Mesenchymal stem cell (in vitro differentiated cells and primary cell): ENCODE measurements at regions not wholly inside any gene's neighbourhood (a gene's known extent, or its start where the extent isn't known, plus 50 kb on each side); places are given as distances from the start of the nearest gene placed in this dataset.
"Not testable (repeated sequence)": the region's sequence is repeated elsewhere in the genome, so short reads cannot be mapped to it uniquely, and the experiment has no call there.

Source experiments
- DNase-seq: peaks from one replicate; pipeline ENCODE4 v3.0.0-alpha.2; 2013
- H2AFZ ChIP-seq: one replicate; pipeline ENCODE4 v1.6.1; 2013; ENCODE audit warnings: low read depth, mild to moderate bottlenecking, control low read depth, inconsistent platforms, low read length, moderate library complexity
- H2AK5ac ChIP-seq: 2 replicates; pipeline ENCODE4 v1.6.1; 2013; ENCODE audit warnings: low read length, moderate library complexity, mild to moderate bottlenecking, inconsistent platforms; ENCODE audit not compliant: severe bottlenecking
- H2BK120ac ChIP-seq: one replicate; pipeline ENCODE4 v1.6.1; 2013; ENCODE audit warnings: low read depth, mild to moderate bottlenecking, inconsistent platforms, low read length, moderate library complexity
- H2BK12ac ChIP-seq, 2 experiments: one replicate each; pipeline ENCODE4 v1.6.1; 2013; ENCODE audit warnings: inconsistent platforms in 2 of 2, low read length in 2 of 2, mild to moderate bottlenecking in 2 of 2, moderate library complexity in 2 of 2, control low read depth in 1 of 2
- H2BK15ac ChIP-seq: one replicate; pipeline ENCODE4 v1.6.1; 2013; ENCODE audit warnings: mild to moderate bottlenecking, low read depth, inconsistent platforms; ENCODE audit not compliant: poor library complexity, severe bottlenecking
- H2BK5ac ChIP-seq: 2 replicates; pipeline ENCODE4 v1.6.1; 2013; ENCODE audit warnings: low read depth, mild to moderate bottlenecking, low read length, control low read depth, inconsistent platforms; ENCODE audit not compliant: poor library complexity, severe bottlenecking
- H3K14ac ChIP-seq, 2 experiments: one replicate each; pipeline ENCODE4 v1.6.1; 2013; ENCODE audit warnings: inconsistent platforms in 2 of 2, low read length in 2 of 2, control low read depth in 1 of 2, mild to moderate bottlenecking in 1 of 2, moderate library complexity in 1 of 2
- H3K18ac ChIP-seq, 2 experiments: one replicate each; pipeline ENCODE4 v1.6.1; 2013; ENCODE audit warnings: inconsistent platforms in 2 of 2, low read length in 2 of 2, control low read depth in 1 of 2, low read depth in 1 of 2, mild to moderate bottlenecking in 1 of 2
- H3K23ac ChIP-seq, 2 experiments: one replicate each; pipeline ENCODE4 v1.6.1; 2013; ENCODE audit warnings: inconsistent platforms in 2 of 2, low read length in 2 of 2, mild to moderate bottlenecking in 2 of 2, moderate library complexity in 2 of 2, control low read depth in 1 of 2
- H3K27ac ChIP-seq: 2 replicates; pipeline ENCODE4 v1.5.1; 2013; ENCODE audit warnings: mild to moderate bottlenecking, moderate library complexity, low read length, control low read depth, inconsistent platforms; ENCODE audit not compliant: poor library complexity, severe bottlenecking
- H3K27me3 ChIP-seq, 2 experiments: 2 replicates each; pipeline versions ENCODE4 v1.6.1 to v1.7.0; 2013; ENCODE audit warnings: low read length in 2 of 2, mild to moderate bottlenecking in 2 of 2, moderate library complexity in 2 of 2, control low read depth in 1 of 2, inconsistent platforms in 1 of 2; ENCODE audit not compliant: control insufficient read depth in 1 of 2, insufficient read depth in 1 of 2
- H3K36me3 ChIP-seq, 2 experiments: 2 replicates each; pipeline versions ENCODE4 v1.6.1 to v1.7.0; 2013; ENCODE audit warnings: low read length in 2 of 2, control low read depth in 1 of 2, inconsistent platforms in 1 of 2, low read depth in 1 of 2, mild to moderate bottlenecking in 1 of 2; ENCODE audit not compliant: insufficient read depth in 2 of 2, control insufficient read depth in 1 of 2
- H3K4ac ChIP-seq, 2 experiments: one replicate each; pipeline ENCODE4 v1.6.1; 2013; ENCODE audit warnings: inconsistent platforms in 2 of 2, low read length in 2 of 2, mild to moderate bottlenecking in 2 of 2, moderate library complexity in 2 of 2, control low read depth in 1 of 2, low read depth in 1 of 2
- H3K4me1 ChIP-seq: 2 replicates; pipeline ENCODE4 v1.6.1; 2013; ENCODE audit warnings: low read depth, low read length, control low read depth; ENCODE audit not compliant: control insufficient read depth, insufficient read depth
- H3K4me2 ChIP-seq: 2 replicates; pipeline ENCODE4 v1.6.1; 2013; ENCODE audit warnings: low read length, mild to moderate bottlenecking, inconsistent platforms; ENCODE audit not compliant: poor library complexity, severe bottlenecking
- H3K4me3 ChIP-seq, 2 experiments: 2 replicates each; pipeline versions ENCODE4 v1.5.1 to v1.7.0; 2013; ENCODE audit warnings: low read length in 2 of 2, mild to moderate bottlenecking in 2 of 2, control low read depth in 1 of 2, low read depth in 1 of 2; ENCODE audit not compliant: insufficient read depth in 1 of 2
- H3K79me1 ChIP-seq: replicated peaks from 2 replicates; pipeline ENCODE4 v1.6.1; 2013; ENCODE audit warnings: mild to moderate bottlenecking, control low read depth, low read length, inconsistent platforms; ENCODE audit not compliant: poor library complexity, severe bottlenecking
- H3K9ac ChIP-seq: 2 replicates; pipeline ENCODE4 v1.7.0; 2013; ENCODE audit warnings: mild to moderate bottlenecking, low read length, moderate library complexity
- H3K9me3 ChIP-seq: 2 replicates; pipeline ENCODE4 v1.7.0; 2013; ENCODE audit warnings: mild to moderate bottlenecking, low read length; ENCODE audit not compliant: control insufficient read depth
- H4K8ac ChIP-seq: one replicate; pipeline ENCODE4 v1.6.1; 2013; ENCODE audit warnings: inconsistent platforms, mild to moderate bottlenecking, low read length, moderate library complexity
- H4K91ac ChIP-seq: one replicate; pipeline ENCODE4 v1.6.1; 2013; ENCODE audit warnings: mild to moderate bottlenecking, low read length, inconsistent platforms
- WGBS: methylation state at CpG from one replicate; pipeline ENCODE4 v1.1.7; 2013; ENCODE audit warnings: mixed read lengths; 5-methylcytosine and 5-hydroxymethylcytosine counted together

GRCh38 chr3:20921112-20921511 lies 735.1 kb upstream of the SGO1 start:
- not testable (repeated sequence) for H3K18ac ChIP-seq, DNase-seq

DNA sequence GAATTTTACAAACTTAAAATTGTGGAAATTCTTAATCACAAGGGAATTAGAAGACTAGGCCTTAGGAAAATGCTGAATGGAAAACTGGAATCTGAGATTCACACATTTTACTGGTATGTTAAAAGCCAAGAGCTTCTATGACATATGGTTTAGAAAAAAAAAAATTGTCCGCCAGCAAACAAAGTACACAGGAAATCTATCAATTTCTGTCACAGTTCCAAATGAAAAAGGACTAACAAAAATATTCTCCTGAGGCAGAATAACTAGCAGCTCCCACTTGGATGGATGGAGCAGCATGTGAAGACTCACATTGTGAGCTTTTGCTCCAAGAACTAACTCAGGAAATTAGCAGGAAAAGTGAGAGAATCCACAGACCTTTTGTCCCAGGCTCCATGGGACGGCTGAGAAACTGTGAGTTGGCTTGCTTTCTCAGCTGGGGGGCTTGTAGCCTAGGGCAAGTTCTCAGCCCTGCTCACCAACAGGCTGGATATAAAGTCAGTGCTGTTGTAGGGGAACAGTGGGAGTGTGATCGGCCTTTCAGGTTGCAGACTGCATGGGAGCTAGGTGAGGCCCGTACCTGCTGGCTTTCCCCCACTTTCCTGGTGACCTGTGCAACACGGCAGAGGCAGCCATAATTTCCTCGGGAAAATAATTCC lies 731.1 kb upstream of the SGO1 start:
- Histone ChIP-seq H3K4me3 (no peak overlapping the region), H2AK5ac (no peak overlapping the region), H3K4ac (no peak overlapping the region)

More at GRCh38 chr3:20921112-20921511, 735.1 kb upstream of the SGO1 start:
- not testable (repeated sequence) for H3K4ac ChIP-seq, H2BK12ac ChIP-seq, H3K9me3 ChIP-seq, H2BK5ac ChIP-seq, H3K27ac ChIP-seq, H3K79me1 ChIP-seq, H4K8ac ChIP-seq, H3K27me3 ChIP-seq, H4K91ac ChIP-seq, H3K4me2 ChIP-seq, H2AFZ ChIP-seq, H2BK15ac ChIP-seq, H3K36me3 ChIP-seq, H2AK5ac ChIP-seq, H3K4me1 ChIP-seq, H3K4me3 ChIP-seq, H3K14ac ChIP-seq, H2BK120ac ChIP-seq, H3K23ac ChIP-seq, H3K9ac ChIP-seq
- 85% methylated on average over 5 of the region's 5 CpGs for WGBS

DNA sequence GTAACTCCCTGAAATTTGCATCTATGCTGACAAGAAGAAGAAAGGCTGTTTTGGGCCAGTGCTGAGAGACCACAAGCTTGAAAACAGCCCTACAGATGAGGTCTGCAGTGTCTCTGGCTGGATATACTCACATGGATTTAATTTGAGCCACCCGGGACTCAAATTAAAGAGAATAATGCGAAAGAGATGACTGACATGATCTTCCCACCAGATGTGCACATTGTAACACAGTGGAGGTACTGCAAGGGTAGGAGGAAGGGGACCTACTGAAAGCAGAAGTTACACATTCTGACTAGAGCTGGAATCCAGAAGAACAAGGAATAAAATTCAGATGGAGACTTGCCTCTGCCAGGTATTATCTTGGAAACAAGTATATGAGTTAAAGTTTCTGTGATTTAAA lies 728.3 kb upstream of the SGO1 start:
- no peak overlapping the region for H3K27ac ChIP-seq
- H3K23ac ChIP-seq, result no peak overlapping the region
- no peak overlapping the region for H3K4ac ChIP-seq
- H3K36me3 ChIP-seq, result no peaks in the 10 kb centered on the region
- H3K14ac ChIP-seq, result no peak overlapping the region
- H2AK5ac ChIP-seq, result no peak overlapping the region
- H3K4me3 ChIP-seq, result no peak overlapping the region
- no peak overlapping the region for H4K8ac ChIP-seq
- no peak overlapping the region for H2BK15ac ChIP-seq
- no peak overlapping the region for H2BK5ac ChIP-seq
- no peaks in the 10 kb centered on the region for H3K79me1 ChIP-seq
- H3K4me1 ChIP-seq, result no peaks in the 10 kb centered on the region
- DNase-seq, result no peak
- no peak overlapping the region for H2BK12ac ChIP-seq
- H2BK120ac ChIP-seq, result no peak overlapping the region
- no peak overlapping the region for H2AFZ ChIP-seq
- no peak overlapping the region for H4K91ac ChIP-seq
- no peak overlapping the region for H3K9ac ChIP-seq
- no peak overlapping the region for H3K4me2 ChIP-seq
- no peak overlapping the region for H3K18ac ChIP-seq
- no peaks in the 10 kb centered on the region for H3K27me3 ChIP-seq
- WGBS, result 84% methylated on average over 2 of the region's 2 CpGs
- H3K9me3 ChIP-seq, result peaks cover 4% of the 10 kb centered on the region

More for the DNA sequence above, 731.1 kb upstream of the SGO1 start:
- no peak for DNase-seq
- H3K18ac ChIP-seq, result no peak overlapping the region
- no peak overlapping the region for H3K23ac ChIP-seq
- no peak overlapping the region for H3K27ac ChIP-seq
- H2BK12ac ChIP-seq, result no peak overlapping the region
- no peaks in the 10 kb centered on the region for H3K36me3 ChIP-seq
- H3K79me1 ChIP-seq, result no peaks in the 10 kb centered on the region
- H2BK15ac ChIP-seq, result no peak overlapping the region
- H3K9me3 ChIP-seq, result peaks cover 4% of the 10 kb centered on the region
- H4K91ac ChIP-seq, result no peak overlapping the region
- no peak overlapping the region for H2BK120ac ChIP-seq
- no peak overlapping the region for H3K14ac ChIP-seq
- H2BK5ac ChIP-seq, result no peak overlapping the region
- H4K8ac ChIP-seq, result no peak overlapping the region
- no peak overlapping the region for H3K9ac ChIP-seq
- no peaks in the 10 kb centered on the region for H3K27me3 ChIP-seq
- no peak overlapping the region for H2AFZ ChIP-seq
- H3K4me2 ChIP-seq, result no peak overlapping the region
- WGBS, result 60% methylated on average over 5 of the region's 6 CpGs
- H3K4me1 ChIP-seq, result no peaks in the 10 kb centered on the region

- no peak overlapping the region for H4K8ac ChIP-seq
- no peak overlapping the region for H3K9ac ChIP-seq
- H3K4ac ChIP-seq, result no peak overlapping the region
- no peak overlapping the region for H4K91ac ChIP-seq
- no peaks in the 10 kb centered on the region for H3K4me1 ChIP-seq
- DNase-seq, result no peak
- no peaks in the 10 kb centered on the region for H3K27me3 ChIP-seq
- H2AFZ ChIP-seq, result no peak overlapping the region
- no peaks in the 10 kb centered on the region for H3K9me3 ChIP-seq
- no peak overlapping the region for H3K18ac ChIP-seq
- 57% methylated on average over 1 of the region's 2 CpGs for WGBS
- no peak overlapping the region for H2BK120ac ChIP-seq
- no peak overlapping the region for H3K14ac ChIP-seq
- H2BK12ac ChIP-seq, result no peak overlapping the region
- H3K79me1 ChIP-seq, result no peaks in the 10 kb centered on the region
- no peak overlapping the region for H3K4me3 ChIP-seq
- no peaks in the 10 kb centered on the region for H3K36me3 ChIP-seq
- H3K23ac ChIP-seq, result no peak overlapping the region
- H2BK15ac ChIP-seq, result no peak overlapping the region
- no peak overlapping the region for H2BK5ac ChIP-seq
- no peak overlapping the region for H2AK5ac ChIP-seq
- no peak overlapping the region for H3K27ac ChIP-seq
- H3K4me2 ChIP-seq, result no peak overlapping the region
Measured at GRCh38 chr3:20912406-20912805, 726.4 kb upstream of the SGO1 start.
